ENCODE measurements at regions not wholly inside any gene's neighbourhood (a gene's known extent, or its start where the extent isn't known, plus 50 kb on each side); places are given as distances from the start of the nearest gene placed in this dataset.
"Not testable (repeated sequence)": the region's sequence is repeated elsewhere in the genome, so short reads cannot be mapped to it uniquely, and the experiment has no call there.

- not testable (repeated sequence) for H3K4me3 Mint-ChIP-seq; H3K36me3 Mint-ChIP-seq (ENCODE audit: low read depth); H3K9me3 ChIP-seq (ENCODE audit: control insufficient read depth, low read length, poor library complexity, severe bottlenecking); H3K4me1 Mint-ChIP-seq; H3K27ac Mint-ChIP-seq; ATAC-seq; DNase-seq
- H3K27me3 Mint-ChIP-seq, result peaks cover 24% of the 10 kb centered on the region
Measured at GRCh38 chr11:44442893-44443673, 122.4 kb upstream of the CD82 start.

- H3K27ac Mint-ChIP-seq, result no peak overlapping the region
- no peak overlapping the region for H3K4me3 Mint-ChIP-seq
- peaks cover 2% of the 10 kb centered on the region for H3K36me3 Mint-ChIP-seq (ENCODE audit: low read depth)
- no peaks in the 10 kb centered on the region for H3K9me3 ChIP-seq (ENCODE audit: control insufficient read depth, low read length, poor library complexity, severe bottlenecking)
- no peak for DNase-seq
- ATAC-seq, result no peak
- peaks cover 4% of the 10 kb centered on the region for H3K4me1 Mint-ChIP-seq
- H3K27me3 Mint-ChIP-seq, result peaks cover 19% of the 10 kb centered on the region
Measured at GRCh38 chr11:44443836-44444769, 121.4 kb upstream of the CD82 start.

DNA sequence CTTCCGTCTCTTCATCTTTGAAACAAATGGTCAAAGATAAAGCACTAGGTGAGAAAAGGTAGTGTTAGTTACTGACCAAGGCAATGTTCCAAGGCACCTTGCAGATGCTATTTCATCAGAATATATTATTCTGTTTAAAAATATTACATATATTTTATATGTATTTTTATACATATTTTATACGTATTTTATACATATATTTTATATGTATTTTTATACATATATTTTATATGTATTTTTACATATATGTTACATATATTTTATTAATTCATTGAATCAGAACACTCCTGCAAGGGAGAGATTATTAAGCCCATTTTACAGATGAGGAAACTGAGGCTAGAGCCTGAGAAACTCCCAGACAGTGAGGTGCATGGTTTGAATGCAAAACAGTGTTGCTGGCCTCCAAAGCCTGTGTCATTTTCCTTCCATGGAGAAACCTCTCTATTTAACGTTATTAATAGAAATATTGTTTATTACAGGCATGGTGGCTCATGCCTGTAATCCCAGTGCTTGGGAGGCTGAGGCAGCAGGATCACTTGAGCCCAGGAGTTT lies 120.6 kb upstream of the CD82 start:
- Mint-ChIP-seq H3K4me1 (peaks cover 4% of the 10 kb centered on the region), H3K4me3 (no peak overlapping the region), H3K27me3 (peaks cover 21% of the 10 kb centered on the region), H3K36me3 (ENCODE audit: low read depth) (peaks cover 2% of the 10 kb centered on the region), H3K27ac (no peak overlapping the region)
- H3K9me3 ChIP-seq (ENCODE audit: control insufficient read depth, low read length, poor library complexity, severe bottlenecking), result no peaks in the 10 kb centered on the region
- ATAC-seq, result no peak
- DNase-seq, result no peak

DNA sequence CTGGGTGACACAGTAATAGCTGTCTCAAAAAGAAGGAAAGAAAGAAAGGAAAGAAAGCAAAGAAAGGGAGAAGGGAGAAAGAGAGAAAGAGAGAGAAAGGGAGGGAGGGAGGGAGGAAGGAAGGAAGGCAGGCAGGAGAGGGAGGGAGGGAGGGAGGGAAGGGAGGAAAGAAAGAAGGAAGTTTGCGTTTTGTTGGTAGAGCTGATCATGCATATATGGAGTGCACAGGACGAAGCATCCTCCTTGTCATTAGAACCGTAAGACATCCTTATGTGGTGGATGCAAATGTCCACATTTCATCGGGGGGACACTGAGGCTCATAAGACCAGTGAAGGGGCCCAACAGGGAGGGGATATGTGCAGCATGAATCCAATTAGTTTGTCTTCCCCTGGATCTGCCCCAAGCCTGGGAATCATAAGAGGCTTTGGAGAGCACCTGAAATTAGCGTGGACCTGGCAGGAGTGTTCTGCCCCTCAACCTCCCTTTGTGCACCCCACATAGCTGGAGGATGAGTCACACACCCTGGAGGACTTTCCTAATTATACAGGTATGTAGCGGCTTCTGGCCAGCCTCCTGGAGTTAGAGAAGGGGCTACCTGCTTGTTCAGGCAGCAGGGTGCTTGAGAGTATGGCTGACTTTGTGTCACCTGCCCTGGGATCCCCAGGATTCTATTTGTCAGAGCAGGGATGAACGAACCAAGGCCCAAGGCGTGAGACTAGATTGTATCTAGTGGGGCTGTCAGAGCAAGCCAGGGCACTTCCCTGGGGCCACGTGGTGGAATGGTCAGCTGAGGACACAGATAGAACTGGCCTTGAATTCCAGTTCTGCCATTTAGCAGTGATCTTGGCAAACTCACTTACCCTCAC lies 119.7 kb upstream of the CD82 start:
- peaks cover 4% of the 10 kb centered on the region for H3K4me1 Mint-ChIP-seq
- H3K27ac Mint-ChIP-seq, result no peak overlapping the region
- ATAC-seq (no peak), DNase-seq (no peak)
- no peaks in the 10 kb centered on the region for H3K9me3 ChIP-seq (ENCODE audit: control insufficient read depth, low read length, poor library complexity, severe bottlenecking)
- peaks cover 21% of the 10 kb centered on the region for H3K27me3 Mint-ChIP-seq
- peaks cover 2% of the 10 kb centered on the region for H3K36me3 Mint-ChIP-seq (ENCODE audit: low read depth)
- H3K4me3 Mint-ChIP-seq, result no peak overlapping the region

- Mint-ChIP-seq H3K27me3 (peaks cover 21% of the 10 kb centered on the region), H3K4me3 (no peak overlapping the region)
Measured at GRCh38 chr11:44446366-44446762, 119.1 kb upstream of the CD82 start.

DNA sequence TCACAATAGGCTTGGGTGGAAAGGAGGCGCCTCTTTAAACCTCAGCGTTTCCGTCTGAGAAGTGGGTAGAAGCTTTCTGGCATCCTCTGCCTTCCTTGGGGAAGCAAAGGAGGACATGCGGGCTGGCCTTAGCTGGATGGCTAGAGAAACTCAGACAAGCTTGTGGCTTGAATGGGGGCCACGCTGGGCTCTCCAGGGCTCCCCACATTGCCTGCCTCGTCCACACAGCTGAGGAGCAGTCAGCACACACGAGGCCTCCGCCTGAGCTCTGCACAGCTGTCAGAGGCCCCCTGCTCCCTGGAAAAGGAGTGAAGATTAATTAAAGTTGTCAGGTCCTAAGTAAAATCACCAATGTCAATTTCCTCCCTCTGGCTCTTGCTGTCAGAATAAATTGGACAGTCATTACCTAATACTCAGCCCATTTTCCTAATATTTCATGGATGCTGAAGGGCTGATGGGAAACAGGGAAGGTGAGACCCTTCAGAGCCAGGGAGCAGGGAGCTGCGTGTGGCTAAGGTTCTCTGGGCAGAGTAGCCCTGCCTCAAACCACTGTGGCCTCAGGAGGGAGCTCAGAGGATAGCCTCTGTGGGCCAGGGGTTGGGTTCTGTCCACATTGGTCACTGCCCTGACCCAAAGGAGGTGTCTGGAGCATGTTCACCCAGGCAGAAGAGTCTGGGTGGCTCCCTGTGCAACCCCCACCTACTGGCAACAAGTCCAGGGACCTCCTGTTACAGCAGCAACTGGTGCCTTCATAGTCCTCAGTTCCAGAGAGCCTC lies 118.3 kb upstream of the CD82 start:
- ATAC-seq (no peak), DNase-seq (no peak)
- Mint-ChIP-seq H3K36me3 (ENCODE audit: low read depth) (peaks cover 2% of the 10 kb centered on the region), H3K4me1 (peaks cover 4% of the 10 kb centered on the region), H3K27ac (no peak overlapping the region), H3K27me3 (peaks cover 21% of the 10 kb centered on the region), H3K4me3 (no peak overlapping the region)
- H3K9me3 ChIP-seq (ENCODE audit: control insufficient read depth, low read length, poor library complexity, severe bottlenecking), result no peaks in the 10 kb centered on the region

More at GRCh38 chr11:44446366-44446762, 119.1 kb upstream of the CD82 start:
- H3K9me3 ChIP-seq (ENCODE audit: control insufficient read depth, low read length, poor library complexity, severe bottlenecking), result no peaks in the 10 kb centered on the region
- ATAC-seq (no peak), DNase-seq (no peak)
- Mint-ChIP-seq H3K36me3 (ENCODE audit: low read depth) (peaks cover 2% of the 10 kb centered on the region), H3K27ac (no peak overlapping the region), H3K4me1 (peaks cover 4% of the 10 kb centered on the region)

GRCh38 chr11:44450295-44450932 lies 115.0 kb upstream of the CD82 start:
- H3K9me3 ChIP-seq (ENCODE audit: control insufficient read depth, low read length, poor library complexity, severe bottlenecking), result no peaks in the 10 kb centered on the region
- Mint-ChIP-seq H3K4me3 (no peak overlapping the region), H3K27ac (no peak overlapping the region), H3K36me3 (ENCODE audit: low read depth) (no peaks in the 10 kb centered on the region), H3K4me1 (peaks cover 2% of the 10 kb centered on the region), H3K27me3 (peaks cover 13% of the 10 kb centered on the region)
- DNase-seq, result no peak
- no peak for ATAC-seq

GRCh38 chr11:44451706-44452105 lies 113.8 kb upstream of the CD82 start:
- peaks cover 13% of the 10 kb centered on the region for H3K27me3 Mint-ChIP-seq
- H3K27ac Mint-ChIP-seq, result no peak overlapping the region
- no peak overlapping the region for H3K4me3 Mint-ChIP-seq
- H3K4me1 Mint-ChIP-seq, result no peaks in the 10 kb centered on the region
- H3K9me3 ChIP-seq (ENCODE audit: control insufficient read depth, low read length, poor library complexity, severe bottlenecking), result no peaks in the 10 kb centered on the region
- ATAC-seq, result no peak
- H3K36me3 Mint-ChIP-seq (ENCODE audit: low read depth), result no peaks in the 10 kb centered on the region
- no peak for DNase-seq

- DNase-seq (no peak), ATAC-seq (no peak)
- H3K4me1 Mint-ChIP-seq, result no peaks in the 10 kb centered on the region
- H3K36me3 Mint-ChIP-seq (ENCODE audit: low read depth), result no peaks in the 10 kb centered on the region
- peaks cover 11% of the 10 kb centered on the region for H3K27me3 Mint-ChIP-seq
- no peak overlapping the region for H3K27ac Mint-ChIP-seq
- no peak overlapping the region for H3K4me3 Mint-ChIP-seq
- no peaks in the 10 kb centered on the region for H3K9me3 ChIP-seq (ENCODE audit: control insufficient read depth, low read length, poor library complexity, severe bottlenecking)
Measured at GRCh38 chr11:44452827-44453572, 112.5 kb upstream of the CD82 start.

DNA sequence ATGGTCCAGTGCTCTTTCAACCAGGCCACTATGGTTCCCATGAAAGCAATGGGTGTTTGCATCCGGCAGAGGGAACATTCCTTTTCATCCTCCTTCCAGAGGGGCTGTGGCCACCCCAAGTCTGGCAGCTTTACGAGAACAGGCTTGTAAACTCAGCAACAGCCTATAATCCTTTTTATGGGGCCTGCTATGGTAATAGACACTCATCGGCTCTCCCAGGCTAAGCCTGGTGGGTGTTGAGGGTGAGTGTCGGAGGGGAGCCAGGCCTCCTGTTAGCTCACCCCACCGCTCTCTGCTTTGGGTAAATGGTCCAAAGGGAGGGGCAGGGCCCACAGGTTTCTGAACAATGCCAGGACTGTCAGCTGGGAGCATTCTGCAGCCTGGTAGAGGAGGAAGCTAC lies 111.6 kb upstream of the CD82 start:
- H3K4me1 Mint-ChIP-seq, result no peaks in the 10 kb centered on the region
- H3K27ac Mint-ChIP-seq, result no peak overlapping the region
- ATAC-seq, result no peak
- no peaks in the 10 kb centered on the region for H3K9me3 ChIP-seq (ENCODE audit: control insufficient read depth, low read length, poor library complexity, severe bottlenecking)
- no peaks in the 10 kb centered on the region for H3K36me3 Mint-ChIP-seq (ENCODE audit: low read depth)
- DNase-seq, result no peak
- peaks cover 9% of the 10 kb centered on the region for H3K27me3 Mint-ChIP-seq
- H3K4me3 Mint-ChIP-seq, result no peak overlapping the region

DNA sequence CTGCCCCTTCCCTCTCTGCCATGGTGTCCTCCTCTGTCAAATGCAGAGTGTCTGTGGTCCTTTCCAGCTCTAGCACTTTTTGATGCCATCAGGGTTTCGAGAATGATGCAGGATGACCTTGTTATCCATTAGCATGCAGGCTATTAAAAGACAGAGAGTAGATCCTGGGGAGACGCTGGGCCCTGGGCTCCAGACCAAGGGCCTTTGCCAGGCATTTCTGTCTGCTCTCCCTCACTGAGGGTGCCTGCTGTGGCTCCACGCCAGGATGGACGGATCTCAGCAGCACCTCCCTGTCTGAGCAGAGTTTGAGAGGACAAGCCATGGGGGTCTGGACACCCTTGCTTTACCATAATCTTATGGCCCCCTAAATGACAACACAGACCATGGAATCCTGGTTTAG lies 110.8 kb upstream of the CD82 start:
- ATAC-seq (no peak), DNase-seq (no peak)
- peaks cover 8% of the 10 kb centered on the region for H3K27me3 Mint-ChIP-seq
- H3K4me1 Mint-ChIP-seq, result no peaks in the 10 kb centered on the region
- H3K9me3 ChIP-seq (ENCODE audit: control insufficient read depth, low read length, poor library complexity, severe bottlenecking), result no peaks in the 10 kb centered on the region
- H3K36me3 Mint-ChIP-seq (ENCODE audit: low read depth), result no peaks in the 10 kb centered on the region
- no peak overlapping the region for H3K4me3 Mint-ChIP-seq
- H3K27ac Mint-ChIP-seq, result no peak overlapping the region
